ENCODE measurements at regions not wholly inside any gene's neighbourhood (a gene's known extent, or its start where the extent isn't known, plus 50 kb on each side); places are given as distances from the start of the nearest gene placed in this dataset.
"Not testable (repeated sequence)": the region's sequence is repeated elsewhere in the genome, so short reads cannot be mapped to it uniquely, and the experiment has no call there.

DNA sequence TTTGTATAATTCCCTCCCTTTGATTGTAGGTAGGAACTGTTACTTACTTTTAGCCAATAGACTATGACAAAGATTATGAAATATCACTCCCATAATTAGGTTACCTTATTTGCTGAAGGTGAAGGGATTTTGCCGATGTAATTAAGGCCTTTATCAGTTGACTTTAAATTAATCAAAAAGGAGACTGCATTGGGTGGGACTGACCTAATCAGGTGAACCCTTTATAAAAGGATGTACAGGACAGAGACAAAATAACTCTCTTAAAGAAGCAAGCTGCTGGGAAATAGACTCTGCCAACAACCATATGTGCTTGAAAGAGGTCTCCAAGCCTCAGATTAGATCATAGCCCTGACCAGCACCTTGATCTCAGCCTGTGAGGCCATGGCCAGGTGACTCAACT lies 167.6 kb downstream of the SOX3 start:
- no peak for DNase-seq (ENCODE audit: low spot score)

DNA sequence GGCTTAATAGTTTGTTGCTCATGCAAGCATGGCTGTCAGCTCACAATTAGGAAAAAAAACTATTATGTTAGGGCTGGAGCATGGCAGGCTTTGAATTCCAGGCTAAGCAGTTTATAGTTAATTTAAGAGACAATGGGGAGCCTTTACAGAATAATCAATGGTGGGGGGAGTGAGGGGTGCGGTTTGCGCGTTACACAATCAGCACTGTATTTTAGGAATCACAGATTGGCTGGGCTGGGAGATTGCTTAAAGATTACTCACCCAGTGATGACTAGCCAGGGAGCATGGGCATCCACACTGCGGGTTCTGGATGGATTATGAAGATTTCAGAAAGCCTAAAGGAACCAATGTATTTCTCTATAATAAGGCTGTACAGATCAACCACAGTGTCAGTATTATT lies 186.6 kb downstream of the SOX3 start:
- no peak for DNase-seq (ENCODE audit: low spot score)

DNA sequence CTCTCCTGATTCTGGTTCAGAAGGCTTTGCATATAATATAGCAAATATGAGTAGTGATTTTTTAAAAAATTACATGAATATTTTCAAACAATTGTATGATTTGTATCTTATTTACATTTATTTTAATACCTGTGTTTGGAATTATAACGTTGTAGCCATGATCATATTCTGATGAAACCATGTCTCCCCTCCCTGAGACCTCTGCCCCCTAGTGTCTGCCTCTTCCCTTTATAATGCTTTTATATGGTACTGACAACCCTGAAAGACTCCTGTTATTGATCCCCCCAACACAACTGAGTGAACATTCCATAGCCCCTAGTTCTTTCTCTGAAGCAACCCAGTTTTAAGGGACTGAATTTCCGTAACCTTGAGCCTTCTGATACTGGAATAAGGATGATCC lies 187.4 kb downstream of the SOX3 start:
- no peak for DNase-seq (ENCODE audit: low spot score)

DNA sequence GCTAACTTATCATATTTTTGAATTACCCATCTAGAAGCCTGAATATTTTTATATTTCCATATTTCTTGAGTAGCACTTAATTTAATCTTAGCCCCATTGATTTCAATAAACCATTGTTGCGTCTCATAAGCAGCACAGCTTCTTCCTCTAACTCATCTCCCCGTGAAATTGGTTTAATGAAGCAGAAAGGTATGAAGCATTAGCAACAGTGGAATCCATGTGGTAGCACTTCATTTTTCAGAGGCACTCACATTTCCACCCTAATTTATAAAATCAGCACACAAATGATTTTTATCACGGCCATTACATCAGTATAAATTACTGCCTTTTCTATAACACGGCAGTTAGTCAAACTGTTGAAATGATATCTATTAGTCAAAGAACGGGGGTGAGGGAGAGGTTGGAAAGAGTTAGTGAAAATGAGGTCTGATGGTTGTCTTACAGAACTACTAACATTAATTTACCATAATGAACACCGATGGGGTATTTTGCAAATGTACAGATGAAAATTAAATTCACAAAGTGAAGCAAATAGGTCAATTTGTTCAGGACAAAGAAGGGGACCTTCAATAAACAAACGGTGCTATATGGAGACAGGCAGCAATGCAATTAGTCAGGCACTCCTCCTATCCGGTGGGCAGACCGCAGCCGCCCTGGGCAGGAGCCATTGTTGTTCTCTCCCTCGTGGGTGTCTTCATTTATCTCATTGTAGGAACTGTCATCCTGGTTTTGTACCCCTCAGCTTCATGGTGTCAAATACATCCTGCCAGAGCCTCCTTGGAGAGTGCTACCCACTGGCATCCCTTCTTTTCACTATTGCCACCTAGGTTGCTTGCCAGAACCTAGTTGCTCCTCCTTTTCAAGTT lies 205.7 kb downstream of the SOX3 start:
- no peak for DNase-seq (ENCODE audit: low spot score)

DNA sequence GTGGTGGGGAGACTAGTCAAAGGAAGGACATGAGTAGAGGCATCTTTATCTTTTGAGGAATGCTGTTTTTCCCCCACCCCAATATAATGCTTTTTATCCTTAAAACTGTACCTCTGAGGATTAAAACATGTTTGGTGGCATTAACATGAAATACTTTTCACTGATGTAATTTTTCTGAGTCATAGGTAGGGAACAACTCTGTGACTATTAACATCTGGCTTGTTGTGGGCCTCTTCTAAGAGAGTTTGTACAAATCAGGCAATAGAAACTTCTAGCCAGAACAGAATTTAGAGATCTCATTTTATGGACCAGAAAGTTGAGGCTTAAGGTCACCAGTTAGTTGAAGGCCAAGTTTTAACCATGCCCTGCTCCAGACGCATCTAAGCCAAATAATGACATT lies 207.6 kb downstream of the SOX3 start:
- DNase-seq (ENCODE audit: low spot score): no peak

DNA sequence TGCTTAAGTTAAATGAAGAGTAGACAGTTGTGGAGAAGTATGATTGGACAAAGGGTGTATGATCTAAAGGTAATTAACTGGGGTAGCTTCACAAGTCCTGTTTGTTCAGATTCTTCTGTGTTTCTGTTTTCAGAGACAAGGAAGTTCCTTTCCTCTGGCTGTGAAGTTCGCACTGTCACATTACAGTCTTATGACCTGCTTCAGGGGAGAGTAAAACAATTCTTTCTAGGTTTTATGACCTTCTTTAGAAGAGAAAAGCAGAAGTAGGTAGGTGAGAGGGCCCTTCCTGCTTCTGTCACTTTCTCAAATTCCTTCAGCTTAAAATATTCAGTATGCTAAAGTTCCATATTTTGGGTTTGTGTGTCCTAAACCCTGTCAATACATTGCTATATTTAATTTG lies 211.9 kb downstream of the SOX3 start:
- DNase-seq (ENCODE audit: low spot score): no peak

DNA sequence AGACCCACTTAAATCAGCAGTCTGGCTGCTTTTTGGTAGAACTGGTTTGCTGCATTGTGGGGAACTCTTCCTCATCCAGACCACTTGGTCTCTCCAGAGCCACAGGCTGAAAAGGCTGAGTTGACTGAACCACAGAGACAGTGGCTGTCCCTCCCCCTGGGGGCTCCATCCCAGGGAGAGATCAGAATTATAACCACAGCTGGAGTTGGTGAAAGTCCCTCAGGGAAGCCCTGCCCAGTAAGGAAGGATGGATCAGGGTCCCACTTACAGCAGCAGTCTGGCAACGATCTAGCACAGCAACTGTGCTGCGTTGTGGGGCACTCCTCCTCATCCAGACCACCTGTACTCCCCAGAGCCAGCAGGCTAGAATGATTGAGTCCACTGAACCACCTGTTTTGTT lies 212.7 kb downstream of the SOX3 start:
- no peak for DNase-seq (ENCODE audit: low spot score)

DNA sequence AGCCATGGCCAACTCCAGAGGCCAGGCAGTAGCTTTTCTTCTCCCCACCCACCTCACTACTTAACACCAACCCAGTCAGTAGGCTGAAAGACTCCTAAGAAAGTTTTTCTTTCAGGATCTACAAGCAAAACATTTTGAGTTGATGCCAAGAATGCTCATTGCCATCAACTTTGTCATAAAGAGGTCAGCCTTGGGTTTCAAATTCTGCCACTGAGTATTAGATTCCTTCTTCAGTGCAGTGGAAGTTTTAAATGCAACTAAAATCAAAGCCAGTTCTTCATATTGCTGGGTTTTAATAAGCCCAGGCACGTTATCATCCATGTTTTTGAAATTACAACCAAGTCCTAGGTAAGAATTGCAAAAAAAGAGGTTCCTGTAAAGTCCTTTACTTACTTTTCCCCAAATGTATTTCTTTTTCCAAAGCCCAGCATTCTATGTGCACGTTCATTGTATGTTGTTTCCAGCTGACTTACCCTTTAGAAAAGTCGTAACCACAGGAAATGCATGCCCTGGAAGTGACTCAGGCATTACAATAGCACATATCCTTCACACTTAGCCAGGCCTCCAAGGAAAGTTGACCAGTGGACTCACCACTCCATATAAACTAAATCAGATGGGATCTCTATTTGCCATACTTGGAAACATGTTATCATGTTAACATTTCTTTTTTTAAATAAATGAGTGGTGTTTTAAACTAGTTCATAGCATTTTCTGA lies 229.9 kb downstream of the SOX3 start:
- DNase-seq (ENCODE audit: low spot score): no peak

DNA sequence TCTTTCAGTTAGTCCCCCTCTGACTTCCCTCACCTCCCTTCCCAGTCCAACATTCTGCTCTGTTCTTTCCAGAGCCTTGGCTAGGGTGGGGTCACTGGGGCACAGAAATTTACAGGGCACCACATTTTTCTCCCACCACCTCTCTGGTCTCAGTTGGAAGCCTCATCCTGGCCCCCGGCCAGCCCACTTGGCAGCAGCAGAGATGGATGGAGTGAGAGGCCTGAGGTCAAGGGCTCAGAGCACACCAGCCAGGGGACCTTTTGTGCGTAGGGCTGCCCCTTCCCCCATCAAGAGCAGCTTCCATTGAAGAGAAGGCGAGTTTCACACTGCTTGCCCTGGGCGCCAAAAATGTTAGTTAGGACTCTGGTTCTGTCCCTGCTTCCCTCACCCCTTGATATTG lies 230.9 kb downstream of the SOX3 start:
- no peak for DNase-seq (ENCODE audit: low spot score)

DNA sequence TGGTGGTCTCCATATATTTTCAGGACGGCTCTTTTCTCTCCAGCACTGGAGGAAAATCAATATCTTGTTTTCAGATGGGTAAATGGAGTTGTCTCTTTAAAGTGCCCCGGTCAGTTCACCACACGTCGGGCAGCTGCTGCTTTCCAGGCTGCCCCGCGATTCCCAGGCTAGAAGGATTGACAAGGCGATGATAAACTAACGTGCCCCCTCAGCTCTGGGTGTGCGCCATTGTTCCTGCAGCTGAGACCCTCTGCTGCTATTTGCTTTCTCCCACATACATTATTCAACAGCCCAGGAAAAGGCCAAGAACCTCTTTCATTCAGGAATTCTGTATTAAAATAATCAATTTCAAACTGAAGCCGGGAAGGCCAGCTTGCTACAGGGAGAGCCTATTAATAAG lies 254.5 kb downstream of the SOX3 start:
- no peak for DNase-seq (ENCODE audit: low spot score)

DNA sequence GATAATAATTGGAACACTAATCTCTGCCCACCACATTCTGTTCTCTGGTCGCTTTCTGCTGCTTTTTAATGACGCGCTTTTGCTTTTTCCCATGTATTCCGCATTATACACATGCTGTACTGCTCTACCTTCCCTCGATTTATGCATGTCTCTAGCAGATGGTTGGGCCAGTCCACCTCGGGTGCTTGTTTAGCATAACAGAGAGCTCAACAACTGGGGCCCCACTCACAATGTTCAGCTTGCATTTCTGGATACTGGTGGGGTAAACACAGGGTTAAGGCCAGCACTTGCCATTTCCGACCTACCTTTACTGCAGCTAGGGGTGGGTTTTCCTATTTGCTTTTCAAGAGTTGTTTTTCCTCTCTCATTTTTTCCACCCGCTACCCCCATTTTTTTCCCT lies 255.8 kb downstream of the SOX3 start:
- DNase-seq (ENCODE audit: low spot score): no peak

DNA sequence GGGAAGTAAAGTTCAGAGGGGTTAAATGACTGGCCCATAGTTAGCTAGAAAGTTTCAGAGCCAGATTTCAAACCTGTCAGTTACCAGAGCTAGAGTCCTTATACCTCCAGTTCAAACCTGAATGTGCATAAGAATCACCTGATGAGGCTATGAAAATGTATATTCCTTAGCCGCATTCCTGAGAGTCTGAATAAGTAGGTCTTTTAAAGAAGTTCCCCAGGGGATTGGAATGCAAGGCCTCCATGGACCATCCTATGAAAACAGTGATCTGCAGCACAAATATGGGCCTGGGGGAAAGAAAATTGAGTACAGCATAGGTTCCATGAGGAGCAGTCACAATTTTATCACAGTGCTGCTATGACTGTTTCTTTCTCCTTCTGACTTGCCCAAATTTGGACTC lies 263.9 kb upstream of the CXorf66 start:
- DNase-seq (ENCODE audit: low spot score): no peak

DNA sequence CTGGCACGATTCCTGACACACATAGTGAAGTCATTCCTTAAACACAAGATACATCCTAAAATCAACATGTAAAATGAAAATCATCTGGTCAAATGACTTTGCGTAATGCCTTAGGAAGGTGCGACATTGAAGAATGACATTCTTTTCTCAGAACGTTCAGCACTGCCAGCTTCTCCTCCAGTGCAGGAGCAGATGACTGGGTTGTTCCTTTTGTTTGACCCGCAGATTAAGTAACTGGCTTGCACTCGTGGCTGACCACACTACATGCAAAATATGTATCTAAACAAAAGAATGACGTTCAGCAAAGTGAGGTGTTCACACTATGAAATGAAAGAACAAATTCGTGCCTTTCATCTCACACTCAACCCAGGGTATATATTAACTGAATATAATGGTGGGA lies 260.7 kb upstream of the CXorf66 start:
- DNase-seq (ENCODE audit: low spot score): not testable (repeated sequence)

DNA sequence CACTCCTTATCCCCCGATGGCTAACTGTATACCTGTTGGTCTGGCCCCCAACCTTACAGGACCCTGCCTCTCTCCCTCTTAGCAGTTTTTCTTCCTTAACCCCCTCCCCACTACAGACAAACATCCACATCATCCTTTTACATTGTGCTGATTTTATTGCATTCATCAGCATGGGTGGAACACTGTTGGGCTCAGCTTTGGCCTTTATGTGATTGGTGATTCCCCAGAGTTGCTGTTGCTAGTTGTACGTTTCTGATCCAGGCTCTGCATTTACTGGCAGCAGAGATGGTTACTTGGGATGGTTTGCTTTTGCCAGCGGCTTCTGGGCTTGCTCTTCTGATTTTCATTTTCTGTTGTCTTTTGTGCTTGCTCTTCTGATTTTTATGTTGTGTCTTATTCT lies 250.6 kb upstream of the CXorf66 start:
- not testable (repeated sequence) for DNase-seq (ENCODE audit: low spot score)

DNA sequence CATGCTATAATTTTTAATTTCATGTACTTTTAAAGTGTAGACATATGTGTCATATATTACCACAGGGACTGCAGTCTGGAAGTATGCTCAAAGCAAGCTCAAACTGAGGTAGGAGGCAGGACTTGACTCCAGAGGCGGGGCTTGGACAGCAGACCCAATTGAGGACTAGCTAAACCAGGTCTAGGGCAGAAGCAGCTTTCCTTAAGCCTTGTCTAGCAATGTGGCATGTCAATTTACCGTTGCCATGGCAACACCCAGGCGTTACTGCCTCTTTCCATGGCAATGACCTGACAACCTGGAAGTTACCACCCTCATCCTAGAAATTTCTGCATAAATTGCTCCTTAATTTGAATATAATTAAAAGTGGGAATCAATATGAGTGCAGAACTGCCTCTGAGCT lies 249.2 kb upstream of the CXorf66 start:
- DNase-seq (ENCODE audit: low spot score): not testable (repeated sequence)

DNA sequence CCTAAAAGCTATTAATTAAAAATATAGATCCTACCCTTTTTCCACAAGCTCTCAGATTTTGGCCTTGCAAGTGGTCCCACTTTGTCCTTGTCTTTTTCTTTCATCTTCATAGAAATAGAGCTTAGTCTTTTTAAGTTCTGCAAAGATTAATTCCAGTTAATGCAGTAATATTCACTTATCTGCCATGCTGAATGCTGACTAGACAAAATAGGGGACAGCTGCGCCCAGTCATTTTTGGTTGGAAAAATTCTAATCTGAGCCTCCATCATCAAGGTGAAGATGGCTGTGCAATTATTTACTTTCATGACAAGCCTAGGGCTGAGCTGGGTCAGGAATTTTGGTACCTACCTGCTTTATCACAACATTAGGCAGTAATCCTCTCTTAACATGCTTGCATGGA lies 241.3 kb upstream of the CXorf66 start:
- DNase-seq (ENCODE audit: low spot score): no peak

DNA sequence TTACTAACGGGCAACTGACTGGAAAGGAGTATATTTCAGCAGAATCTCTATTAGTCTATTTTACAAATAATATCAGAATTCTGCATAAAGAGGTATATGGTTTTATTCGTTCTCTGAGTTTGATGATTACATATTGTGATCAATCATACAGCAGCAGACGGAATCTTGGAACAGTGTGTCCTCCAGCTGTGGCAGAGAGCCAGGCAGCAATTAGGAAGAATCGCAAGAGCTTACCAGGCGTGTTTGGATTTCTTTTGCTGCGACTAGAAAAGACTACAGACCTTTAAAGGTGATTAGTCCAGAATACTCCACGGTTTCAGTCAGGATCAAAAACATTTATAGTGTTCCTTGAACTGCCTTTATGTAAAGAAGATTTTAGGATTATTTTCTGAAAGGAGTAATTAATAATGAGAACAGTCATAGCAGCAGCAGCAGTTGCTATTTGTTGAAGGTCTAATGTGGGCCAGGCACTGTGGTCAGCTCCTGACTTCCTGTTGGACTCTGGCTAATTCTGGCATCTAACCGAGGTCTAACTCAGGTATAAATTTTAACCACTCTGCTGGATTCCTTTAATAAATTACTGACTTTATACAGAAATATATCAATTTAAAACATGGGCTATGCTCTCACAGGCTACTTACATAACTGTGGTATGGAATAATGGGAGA lies 225.3 kb upstream of the CXorf66 start:
- no peak for DNase-seq (ENCODE audit: low spot score)

DNA sequence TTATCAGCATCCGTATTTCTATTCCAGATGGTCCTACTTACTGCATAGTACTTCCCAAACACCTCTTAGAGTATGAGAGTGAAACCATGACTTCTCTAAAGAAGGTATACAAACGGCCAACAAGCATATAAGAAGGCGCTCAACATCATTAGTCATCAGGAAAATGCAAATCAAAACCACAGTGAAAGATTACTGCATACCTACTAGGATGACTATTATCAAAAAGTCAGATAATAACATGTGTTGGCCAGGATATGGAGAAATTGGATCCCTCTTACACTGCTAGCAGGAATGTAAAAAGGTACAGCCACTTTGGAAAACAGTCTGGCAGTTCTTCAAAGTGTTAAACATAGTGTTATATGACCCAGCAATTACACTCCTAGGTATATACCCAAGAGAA lies 215.3 kb upstream of the CXorf66 start:
- DNase-seq (ENCODE audit: low spot score): no peak

DNA sequence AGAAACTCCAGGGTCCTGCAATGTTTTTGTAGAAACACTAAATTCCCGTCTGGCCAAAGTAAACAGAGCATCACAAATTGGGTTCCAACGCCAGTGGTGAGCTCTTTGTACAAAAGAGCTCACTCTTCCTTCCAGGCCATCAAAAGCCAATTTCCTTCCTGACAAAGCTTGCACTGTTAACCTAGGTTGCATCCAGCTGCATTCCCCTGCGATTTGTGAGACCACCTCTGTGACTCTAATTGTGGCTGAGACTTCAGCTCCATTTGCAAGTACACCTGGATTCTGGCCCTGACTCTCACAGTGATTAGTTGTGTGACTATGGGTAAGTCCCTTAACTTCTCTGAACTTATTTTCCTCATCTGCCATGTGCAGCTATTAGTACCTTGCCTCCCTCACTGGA lies 212.5 kb upstream of the CXorf66 start:
- DNase-seq (ENCODE audit: low spot score): no peak

DNA sequence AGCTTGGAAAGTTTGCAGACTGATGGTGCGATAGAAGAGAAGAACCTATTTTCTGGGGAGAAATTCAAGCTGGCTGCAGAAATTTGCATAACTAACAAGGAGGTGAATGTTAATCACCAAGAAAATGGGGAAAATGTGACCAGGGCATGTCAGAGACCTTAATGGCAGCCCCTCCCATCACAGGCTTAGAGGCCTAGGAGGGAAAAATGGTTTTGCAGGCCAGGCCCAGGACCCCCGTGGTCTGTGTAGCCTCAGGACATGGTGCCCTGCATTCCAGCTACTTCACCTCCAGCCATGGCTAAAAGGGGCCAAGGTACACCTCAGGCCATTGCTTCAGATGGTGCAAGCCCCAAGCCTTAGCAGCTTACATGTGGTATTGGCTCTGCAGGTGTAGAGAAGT lies 207.1 kb upstream of the CXorf66 start:
- no peak for DNase-seq (ENCODE audit: low spot score)

DNA sequence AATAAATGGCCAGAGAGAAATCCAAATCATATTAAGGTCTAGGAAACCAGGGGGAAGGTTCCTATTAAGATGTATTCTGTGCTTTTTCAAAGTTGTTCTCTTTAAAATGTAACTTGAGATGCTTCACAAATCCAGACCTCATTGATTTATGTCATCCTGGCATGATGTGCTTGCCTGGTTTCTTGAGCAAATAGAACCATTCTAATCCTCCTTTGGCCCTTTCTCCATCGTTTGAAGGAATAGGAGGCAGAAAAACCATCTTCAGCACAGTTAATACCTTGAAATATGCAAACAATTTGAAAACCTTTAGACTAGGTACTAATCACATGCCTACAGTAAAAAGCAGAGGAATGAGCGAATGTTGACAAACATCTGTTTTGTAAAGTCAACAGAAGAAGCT lies 202.2 kb upstream of the CXorf66 start:
- DNase-seq (ENCODE audit: low spot score): no peak

DNA sequence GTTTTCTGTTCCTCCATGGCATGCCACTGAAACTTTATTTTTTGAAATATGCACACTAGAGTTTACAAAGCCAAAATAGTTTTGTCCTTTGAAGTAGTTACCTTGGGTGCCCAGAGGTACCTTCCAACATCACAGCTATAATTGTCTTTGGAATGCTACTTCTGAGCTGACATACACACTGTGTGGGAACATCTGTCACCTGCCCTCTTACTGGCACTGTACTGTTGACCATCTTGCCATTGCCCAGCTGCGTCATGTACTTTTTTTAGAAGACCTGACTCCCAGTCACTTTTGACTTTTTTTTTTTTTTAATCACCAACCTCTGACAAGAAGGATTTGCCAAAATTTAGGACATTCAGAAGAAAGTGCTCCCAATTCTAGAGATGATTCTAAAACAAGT lies 200.5 kb upstream of the CXorf66 start:
- DNase-seq (ENCODE audit: low spot score): no peak

DNA sequence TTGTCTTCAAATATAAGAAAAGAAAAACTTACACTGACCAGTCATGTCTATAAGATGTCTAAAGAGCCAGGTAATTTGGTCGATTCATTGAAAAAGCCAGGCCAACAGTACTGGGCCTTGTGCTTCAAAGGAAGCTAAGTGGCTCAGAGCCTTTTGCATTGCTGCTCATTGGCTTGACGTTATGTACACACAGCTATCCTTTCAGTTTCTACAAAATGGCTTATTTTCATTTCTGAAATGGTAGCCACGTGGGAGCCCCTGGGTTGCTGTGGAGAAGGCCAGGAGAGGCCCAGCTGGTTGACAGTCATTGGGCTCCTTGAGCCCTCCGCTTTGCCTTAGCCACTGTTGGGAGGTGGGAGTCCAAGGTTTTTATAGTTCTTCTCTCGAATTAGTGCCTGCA lies 199.1 kb upstream of the CXorf66 start:
- DNase-seq (ENCODE audit: low spot score): no peak
